ENCODE measurements at regions not wholly inside any gene's neighbourhood (a gene's known extent, or its start where the extent isn't known, plus 50 kb on each side); places are given as distances from the start of the nearest gene placed in this dataset.

GRCh38 chr6:93829009-93829408, 409.6 kb upstream of the EPHA7 start:
- no peaks in the 10 kb centered on the region for H3K4me1 Mint-ChIP-seq
- TF ChIP-seq, protein P1, sequence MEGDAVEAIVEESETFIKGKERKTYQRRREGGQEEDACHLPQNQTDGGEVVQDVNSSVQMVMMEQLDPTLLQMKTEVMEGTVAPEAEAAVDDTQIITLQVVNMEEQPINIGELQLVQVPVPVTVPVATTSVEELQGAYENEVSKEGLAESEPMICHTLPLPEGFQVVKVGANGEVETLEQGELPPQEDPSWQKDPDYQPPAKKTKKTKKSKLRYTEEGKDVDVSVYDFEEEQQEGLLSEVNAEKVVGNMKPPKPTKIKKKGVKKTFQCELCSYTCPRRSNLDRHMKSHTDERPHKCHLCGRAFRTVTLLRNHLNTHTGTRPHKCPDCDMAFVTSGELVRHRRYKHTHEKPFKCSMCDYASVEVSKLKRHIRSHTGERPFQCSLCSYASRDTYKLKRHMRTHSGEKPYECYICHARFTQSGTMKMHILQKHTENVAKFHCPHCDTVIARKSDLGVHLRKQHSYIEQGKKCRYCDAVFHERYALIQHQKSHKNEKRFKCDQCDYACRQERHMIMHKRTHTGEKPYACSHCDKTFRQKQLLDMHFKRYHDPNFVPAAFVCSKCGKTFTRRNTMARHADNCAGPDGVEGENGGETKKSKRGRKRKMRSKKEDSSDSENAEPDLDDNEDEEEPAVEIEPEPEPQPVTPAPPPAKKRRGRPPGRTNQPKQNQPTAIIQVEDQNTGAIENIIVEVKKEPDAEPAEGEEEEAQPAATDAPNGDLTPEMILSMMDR (IDR thresholded peaks at IDR 0.05) = no peak
- TF ChIP-seq EZH2phosphoT487 (IDR thresholded peaks at IDR 0.05) (no peak), EZH2 (IDR thresholded peaks at IDR 0.05) (no peak)
- no peak overlapping the region for H3K4me3 Mint-ChIP-seq
- Histone ChIP-seq H3F3A (ENCODE audit: low read depth) (peaks cover 6% of the 10 kb centered on the region), H3K4me1 (peaks cover 28% of the 10 kb centered on the region), H3K27ac (no peak overlapping the region), H3K36me3 (peaks cover 10% of the 10 kb centered on the region), H3K79me2 (ENCODE audit: low read depth) (peaks cover 7% of the 10 kb centered on the region), H3K4me2 (no peak overlapping the region), H2AFZ (replicated peaks) (no peak overlapping the region), H3K4me3 (no peak overlapping the region), H4K20me1 (ENCODE audit: low read depth) (no peaks in the 10 kb centered on the region), H3K9me3 (ENCODE audit: low read depth) (no peaks in the 10 kb centered on the region), H3K27me3 (no peaks in the 10 kb centered on the region), H3K9ac (no peak overlapping the region)
- no peak for DNase-seq (ENCODE audit: low spot score)
- H3K27ac Mint-ChIP-seq = no peak overlapping the region
- peaks cover 2% of the 10 kb centered on the region for H3K36me3 Mint-ChIP-seq
- H3K9me3 Mint-ChIP-seq = peaks cover 7% of the 10 kb centered on the region
- peaks cover 8% of the 10 kb centered on the region for H3K27me3 Mint-ChIP-seq (ENCODE audit: insufficient read depth, low read depth)

GRCh38 chr6:93828553-93828952, 409.2 kb upstream of the EPHA7 start:
- Mint-ChIP-seq H3K27ac (no peak overlapping the region), H3K4me3 (no peak overlapping the region), H3K27me3 (ENCODE audit: insufficient read depth, low read depth) (peaks cover 8% of the 10 kb centered on the region), H3K9me3 (peaks cover 8% of the 10 kb centered on the region), H3K36me3 (peaks cover 2% of the 10 kb centered on the region), H3K4me1 (no peaks in the 10 kb centered on the region)
- no peaks in the 10 kb centered on the region for H3K9me3 ChIP-seq (ENCODE audit: low read depth)
- H3K4me1 ChIP-seq = peaks cover 24% of the 10 kb centered on the region
- no peak overlapping the region for H2AFZ ChIP-seq (replicated peaks)
- H3K36me3 ChIP-seq = peaks cover 10% of the 10 kb centered on the region
- no peak for DNase-seq (ENCODE audit: low spot score)
- H3K4me3 ChIP-seq = no peak overlapping the region
- H4K20me1 ChIP-seq (ENCODE audit: low read depth) = no peaks in the 10 kb centered on the region
- H3K79me2 ChIP-seq (ENCODE audit: low read depth) = peaks cover 4% of the 10 kb centered on the region
- peaks cover 6% of the 10 kb centered on the region for H3F3A ChIP-seq (ENCODE audit: low read depth)
- TF ChIP-seq EZH2 (IDR thresholded peaks at IDR 0.05) (no peak), EZH2phosphoT487 (IDR thresholded peaks at IDR 0.05) (no peak)
- TF ChIP-seq, protein P1 (IDR thresholded peaks at IDR 0.05) = no peak
- H3K9ac ChIP-seq = no peak overlapping the region
- no peak overlapping the region for H3K4me2 ChIP-seq
- no peaks in the 10 kb centered on the region for H3K27me3 ChIP-seq
- no peak overlapping the region for H3K27ac ChIP-seq

- Histone ChIP-seq H3K27ac (no peak overlapping the region), H3K27me3 (no peaks in the 10 kb centered on the region), H3K9me3 (ENCODE audit: low read depth) (no peaks in the 10 kb centered on the region), H3K79me2 (ENCODE audit: low read depth) (no peaks in the 10 kb centered on the region), H2AFZ (replicated peaks) (no peak overlapping the region), H3K9ac (no peak overlapping the region), H3K4me1 (peaks cover 21% of the 10 kb centered on the region), H3F3A (ENCODE audit: low read depth) (peaks cover 6% of the 10 kb centered on the region), H4K20me1 (ENCODE audit: low read depth) (no peaks in the 10 kb centered on the region), H3K36me3 (peaks cover 10% of the 10 kb centered on the region), H3K4me3 (no peak overlapping the region), H3K4me2 (no peak overlapping the region)
- no peak overlapping the region for H3K4me3 Mint-ChIP-seq
- no peak for DNase-seq (ENCODE audit: low spot score)
- H3K27ac Mint-ChIP-seq = no peak overlapping the region
- TF ChIP-seq, protein P1 (IDR thresholded peaks at IDR 0.05) = no peak
- TF ChIP-seq EZH2phosphoT487 (IDR thresholded peaks at IDR 0.05) (no peak), EZH2 (IDR thresholded peaks at IDR 0.05) (no peak)
- peaks cover 2% of the 10 kb centered on the region for H3K36me3 Mint-ChIP-seq
- H3K27me3 Mint-ChIP-seq (ENCODE audit: insufficient read depth, low read depth) = peaks cover 7% of the 10 kb centered on the region
- H3K4me1 Mint-ChIP-seq = no peaks in the 10 kb centered on the region
- peaks cover 6% of the 10 kb centered on the region for H3K9me3 Mint-ChIP-seq
These were observed 408.4 kb upstream of the EPHA7 start for GRCh38 chr6:93827728-93828127.

Measured in neural progenitor cell (in vitro differentiated cells).